NCI-H69 (cell line): ENCODE measurements at regions not wholly inside any gene's neighbourhood (a gene's known extent, or its start where the extent isn't known, plus 50 kb on each side); places are given as distances from the start of the nearest gene placed in this dataset.
A peak's percentile ranks its signal among the peaks of the same experiment; 100 is the strongest.
"Not testable (repeated sequence)": the region's sequence is repeated elsewhere in the genome, so short reads cannot be mapped to it uniquely, and the experiment has no call there.

Experiments used
- DNase-seq: peaks from one replicate; lab custom pipeline; 2025; lab: John Stamatoyannopoulos, UW

DNA sequence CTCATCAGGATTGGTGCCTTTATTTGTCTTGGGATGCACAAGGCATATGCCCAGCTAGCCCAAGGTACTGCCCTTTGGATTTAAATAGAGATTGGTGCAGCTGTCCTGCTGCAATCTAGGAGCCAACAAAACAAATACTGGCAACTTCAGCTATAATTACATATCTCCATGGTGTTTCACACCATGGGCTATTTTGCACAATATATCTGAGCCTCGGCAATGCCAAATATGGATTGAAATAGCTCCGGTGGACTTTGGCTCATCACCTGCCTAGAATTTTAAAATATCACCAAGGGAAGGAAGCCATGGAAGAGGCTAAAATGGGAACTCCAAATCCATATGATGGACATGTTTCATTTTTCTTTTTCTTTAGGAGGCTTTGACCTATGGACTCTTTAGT is 367.8 kb upstream of the UMPS start:
- DNase-seq: peak; percentile 91

DNA sequence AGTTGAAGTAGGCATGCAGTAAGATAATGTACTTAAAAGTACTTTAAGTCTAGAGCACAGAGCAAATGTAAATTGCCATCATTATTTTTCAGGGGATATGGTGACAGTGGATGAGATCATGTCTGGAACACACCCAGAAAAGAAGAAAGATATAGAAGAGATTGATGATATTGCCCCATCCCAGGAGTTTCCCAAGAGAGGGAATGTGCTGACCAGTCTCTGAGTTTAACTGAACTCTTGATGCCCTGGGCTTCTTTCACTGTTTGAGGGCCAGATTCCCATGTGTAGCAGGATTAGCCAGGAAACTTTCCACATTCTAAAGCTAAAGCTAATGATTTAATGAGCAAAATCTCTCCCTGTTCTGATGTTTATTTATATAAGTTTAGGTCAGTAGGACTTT is 366.8 kb upstream of the UMPS start:
- peak; percentile 62 for DNase-seq

DNA sequence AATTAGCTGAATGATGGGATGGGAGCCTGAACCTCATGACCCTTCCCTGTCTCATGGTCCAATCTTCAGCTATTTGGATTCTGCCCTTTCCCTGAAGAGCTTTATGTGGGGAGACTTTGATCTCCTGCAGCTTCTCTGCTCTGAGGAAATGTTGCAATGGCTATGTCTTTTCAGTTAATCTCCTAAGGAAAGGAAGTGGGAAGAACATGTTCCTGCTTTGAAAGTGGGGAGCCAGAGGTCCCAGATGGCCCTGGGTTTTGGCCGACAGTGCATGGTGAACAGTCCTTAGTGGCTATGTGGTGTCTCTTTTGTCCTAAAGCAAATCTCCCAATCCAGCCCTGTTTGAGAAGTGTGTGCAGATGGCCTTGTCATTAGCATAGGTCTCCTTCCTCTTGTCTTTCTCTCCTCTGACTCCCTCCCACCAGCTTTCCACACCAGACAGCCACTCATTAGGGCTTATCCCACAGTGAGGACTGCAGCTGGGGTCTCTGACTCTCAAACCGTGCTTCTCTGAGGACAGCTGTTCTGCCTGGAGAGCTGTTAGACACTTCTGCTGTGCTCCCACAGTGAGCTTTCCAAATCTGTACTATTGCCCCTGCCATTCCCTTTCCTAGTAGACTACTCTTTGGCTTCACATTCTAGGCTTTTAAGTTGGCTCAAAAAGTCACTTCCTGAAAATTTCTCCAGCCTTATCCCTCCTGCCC is 365.8 kb upstream of the UMPS start:
- DNase-seq: peak; percentile 80

DNA sequence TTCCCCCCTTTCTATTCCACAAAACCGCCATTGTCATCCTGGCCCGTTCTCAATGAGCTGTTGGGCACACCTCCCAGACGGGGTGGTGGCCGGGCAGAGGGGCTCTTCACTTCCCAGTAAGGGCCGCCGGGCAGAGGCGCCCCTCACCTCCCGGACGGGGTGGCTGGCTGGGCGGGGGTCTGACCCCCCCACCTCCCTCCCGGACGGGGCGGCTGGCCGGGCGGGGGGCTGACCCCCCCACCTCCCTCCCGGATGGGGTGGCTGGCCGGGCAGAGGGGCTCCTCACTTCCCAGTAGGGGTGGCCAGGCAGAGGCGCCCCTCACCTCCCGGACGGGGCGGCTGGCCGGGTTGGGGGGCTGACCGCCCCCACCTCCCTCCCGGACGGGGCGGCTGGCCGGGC is 363.6 kb upstream of the UMPS start:
- not testable (repeated sequence) for DNase-seq

DNA sequence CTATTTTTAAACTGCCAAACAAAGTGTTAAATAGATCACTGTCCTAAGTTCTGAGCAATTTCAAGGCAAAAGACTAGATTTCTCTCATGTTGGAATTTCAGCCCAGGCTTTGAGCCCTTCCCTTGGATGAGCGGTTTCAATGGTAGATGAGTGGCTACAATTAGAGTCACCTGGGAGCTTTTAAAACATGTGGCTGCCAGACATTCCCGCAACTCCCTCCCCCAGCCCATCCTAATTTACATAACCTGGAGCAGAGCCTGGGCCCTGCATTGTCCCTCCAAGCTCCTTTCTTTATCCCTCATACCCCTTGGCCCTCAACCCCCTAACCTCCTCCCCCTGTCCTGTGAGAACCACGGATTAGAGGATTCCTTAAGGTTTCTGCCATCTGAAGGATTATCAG is 357.5 kb upstream of the UMPS start:
- DNase-seq: peak; percentile 41

DNA sequence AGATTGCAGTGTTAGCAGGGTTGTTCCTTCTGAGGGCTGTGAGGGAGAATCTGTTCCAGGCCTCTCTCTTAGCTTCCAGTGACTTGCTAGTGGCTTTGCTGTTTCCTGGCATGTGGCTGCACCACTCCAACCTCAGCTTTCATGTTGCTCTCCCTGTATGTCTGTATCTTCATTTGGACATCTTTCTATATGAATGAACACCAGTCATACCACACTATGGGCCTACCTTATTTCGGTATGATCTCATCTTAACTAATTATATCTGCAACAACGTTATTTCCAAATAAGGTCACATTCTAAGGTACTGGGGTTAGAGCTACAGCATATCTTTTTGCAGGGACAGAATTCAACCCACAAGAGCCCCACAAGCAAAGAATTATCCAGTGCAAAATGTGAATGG is 356.7 kb upstream of the UMPS start:
- DNase-seq: no peak

DNA sequence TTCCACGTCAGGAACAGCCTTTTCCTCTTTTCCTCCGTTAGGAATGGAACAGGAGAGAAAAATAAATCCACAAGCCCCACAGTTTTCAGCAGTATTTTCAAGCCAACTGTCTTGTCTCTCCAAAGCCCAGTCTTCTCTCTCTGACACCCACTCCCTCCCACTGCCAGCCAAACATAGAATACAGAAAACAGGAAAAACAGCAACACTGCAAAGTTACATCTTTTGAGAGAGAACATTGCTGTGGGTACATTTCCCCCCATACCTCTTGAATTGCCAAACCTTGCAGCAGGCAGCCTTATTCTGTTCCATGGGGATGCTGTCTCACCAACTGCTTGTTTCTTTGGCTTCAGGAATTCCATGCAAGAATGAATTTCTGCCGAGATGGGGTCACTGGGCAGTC is 355.7 kb upstream of the UMPS start:
- no peak for DNase-seq

DNA sequence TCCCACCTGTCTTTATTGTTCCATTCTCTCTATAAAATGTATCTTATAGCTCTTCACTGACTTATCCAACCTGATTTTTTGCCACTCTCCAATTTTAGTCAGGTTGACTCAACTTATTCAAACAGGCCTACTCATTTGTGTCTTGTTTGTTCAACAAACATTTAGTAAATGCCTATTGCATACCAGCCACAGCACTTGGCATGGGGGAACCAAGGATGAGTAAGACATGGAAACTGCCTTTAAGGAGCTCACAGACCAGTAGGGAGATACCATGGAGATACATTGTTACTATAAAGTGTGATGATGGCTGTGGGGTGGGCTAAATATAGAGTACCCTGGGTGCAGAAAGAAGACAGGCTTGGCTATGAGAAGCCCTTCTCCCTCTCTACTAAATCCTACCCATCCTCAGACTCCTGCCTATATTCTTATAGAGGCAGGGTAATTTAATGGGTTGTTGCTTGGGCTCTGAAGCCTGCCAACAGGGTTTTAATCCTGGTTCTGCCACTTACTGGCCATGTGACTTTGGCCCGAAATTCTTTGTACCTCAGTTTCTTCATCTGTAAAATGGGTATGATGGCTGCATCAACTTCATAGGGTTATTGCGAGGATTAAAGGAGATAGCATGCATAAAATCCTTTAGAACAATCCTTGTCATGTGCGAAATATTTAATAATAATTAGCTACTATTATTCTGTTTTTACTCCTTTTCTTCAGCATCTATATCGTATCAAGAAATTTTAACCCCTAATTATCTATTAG is 348.5 kb upstream of the UMPS start:
- no peak for DNase-seq

DNA sequence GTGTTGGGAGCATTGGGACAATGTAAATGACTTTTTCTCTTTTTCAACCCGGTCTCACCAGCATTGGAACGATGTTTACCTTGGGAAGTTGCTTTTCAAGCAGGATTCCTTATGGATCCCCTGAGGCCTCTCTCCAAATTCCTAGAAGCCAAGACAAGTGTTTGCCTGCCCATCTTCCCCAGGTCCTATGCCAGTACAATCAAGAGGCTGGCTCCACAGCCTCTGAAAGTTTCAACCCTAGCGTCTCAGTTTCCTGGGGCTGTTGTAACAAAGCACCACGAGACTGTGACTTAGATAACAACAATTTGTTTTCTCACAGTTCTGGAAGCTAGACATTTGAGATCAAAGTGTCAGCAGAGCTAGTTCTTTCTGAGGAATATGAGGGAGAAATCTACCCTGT is 347.2 kb upstream of the UMPS start:
- no peak for DNase-seq

DNA sequence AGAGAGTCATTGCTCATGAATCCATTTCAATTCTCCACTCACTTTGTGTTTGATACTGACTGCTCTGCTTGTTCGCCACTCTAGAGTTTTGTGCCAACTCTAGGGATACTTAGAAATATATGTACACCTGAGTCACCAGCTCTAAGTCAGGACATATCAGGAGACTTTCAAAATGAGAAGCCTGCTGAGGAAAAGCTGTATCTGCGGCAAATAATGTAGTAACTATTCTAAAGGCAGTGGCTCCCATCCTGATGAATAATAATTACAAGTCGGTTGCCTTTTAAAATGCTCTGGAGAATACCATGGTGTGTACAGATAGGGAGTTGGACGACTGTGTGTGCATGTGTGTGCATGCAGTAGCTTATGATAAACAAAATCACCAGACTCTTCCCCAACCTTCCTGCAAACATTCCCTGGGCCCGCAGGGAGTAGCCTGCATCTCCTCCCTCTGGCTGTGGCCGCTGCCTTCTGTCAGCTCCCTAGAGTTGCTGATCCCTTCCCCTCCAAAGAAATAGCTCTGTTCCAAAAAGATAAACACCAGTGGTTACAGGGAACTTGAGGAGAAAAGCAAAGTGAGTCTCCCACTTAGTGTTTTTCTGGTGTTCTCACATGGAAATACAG is 346.3 kb upstream of the UMPS start:
- DNase-seq: no peak

DNA sequence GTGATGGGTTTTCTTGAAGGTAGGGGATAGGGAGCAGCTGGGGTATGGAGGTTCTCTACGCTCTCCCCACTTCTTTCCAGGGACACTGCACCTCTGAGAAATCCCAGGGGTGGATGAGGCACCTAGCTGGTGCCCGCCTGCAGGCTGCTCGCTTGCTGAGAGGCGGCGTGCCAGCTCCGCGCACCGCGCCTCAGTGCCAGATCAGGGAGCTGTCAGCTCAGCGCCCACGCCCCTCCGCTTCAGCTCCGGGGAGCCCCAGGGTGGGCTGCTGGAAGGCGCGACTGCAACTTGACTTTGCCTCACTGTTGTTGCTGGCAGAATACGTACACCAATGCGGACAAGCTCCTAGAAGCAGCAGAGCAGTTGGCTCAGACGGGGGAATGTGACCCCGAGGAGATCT is 345.7 kb upstream of the UMPS start:
- no peak for DNase-seq

DNA sequence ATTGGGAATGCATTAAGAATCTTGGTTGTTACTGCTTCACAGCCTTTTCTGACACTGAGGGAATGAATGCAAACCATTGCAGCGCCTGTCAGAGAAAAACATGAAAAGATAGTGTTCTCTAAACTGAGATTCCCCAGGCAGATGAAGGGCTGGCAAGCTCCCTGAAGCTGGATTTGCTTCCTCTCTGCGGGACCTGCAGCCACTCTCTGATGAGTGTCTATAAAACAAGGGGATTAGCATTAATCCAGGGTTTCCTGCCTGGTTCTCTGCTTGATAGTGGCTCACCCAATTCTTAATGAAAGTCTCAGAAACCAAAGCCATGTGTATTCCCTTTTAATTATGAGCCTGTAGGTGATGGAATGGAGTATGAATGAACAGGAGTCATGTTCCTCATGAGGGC is 344.3 kb upstream of the UMPS start:
- DNase-seq: no peak

DNA sequence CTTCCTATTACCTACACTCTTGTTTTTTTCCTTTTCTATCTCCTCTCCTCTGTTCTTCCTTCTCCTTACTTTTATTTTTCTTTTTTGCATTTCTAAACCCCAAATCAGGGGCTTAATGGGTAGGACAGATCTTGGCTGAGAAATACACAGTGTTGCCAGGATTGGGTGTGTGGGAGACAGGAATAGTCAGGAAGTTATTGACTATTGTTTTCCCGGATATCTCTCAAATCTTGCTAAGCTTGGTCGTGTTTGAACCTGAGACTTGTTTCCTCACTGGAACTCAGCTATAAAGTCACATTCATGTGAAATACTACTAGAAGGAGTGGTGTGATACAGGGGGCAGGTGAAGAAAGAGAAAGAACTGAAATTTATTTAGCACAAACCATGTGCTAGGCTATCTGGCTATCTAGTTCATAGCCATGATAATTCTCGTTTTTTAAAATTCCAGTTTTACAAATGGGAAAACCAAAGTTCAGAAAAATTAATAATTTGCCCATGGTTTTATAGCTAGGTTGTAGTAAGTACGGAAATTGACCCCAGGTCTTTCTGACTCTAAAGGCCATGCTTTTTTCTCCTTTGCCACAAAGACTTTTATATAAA is 343.2 kb upstream of the UMPS start:
- DNase-seq: no peak

DNA sequence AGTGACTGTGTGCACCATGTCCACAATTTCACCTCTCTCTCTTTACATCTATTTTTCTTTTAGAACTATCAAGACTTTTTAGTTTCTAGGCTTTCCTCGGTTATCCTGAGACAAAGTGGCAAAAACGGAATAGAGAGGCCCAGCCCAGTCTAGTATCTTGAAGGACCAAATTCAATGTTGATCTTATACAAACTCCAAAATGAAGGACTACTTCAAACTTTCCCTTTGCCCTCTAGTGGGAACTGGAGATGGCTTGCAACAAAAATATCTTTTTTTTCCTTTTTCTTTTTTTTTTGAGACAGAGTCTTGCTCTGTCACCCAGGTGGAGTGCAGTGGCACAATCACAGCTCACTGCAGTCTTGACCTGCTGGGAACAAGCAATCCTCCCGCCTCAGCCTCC is 338.5 kb upstream of the UMPS start:
- no peak for DNase-seq

DNA sequence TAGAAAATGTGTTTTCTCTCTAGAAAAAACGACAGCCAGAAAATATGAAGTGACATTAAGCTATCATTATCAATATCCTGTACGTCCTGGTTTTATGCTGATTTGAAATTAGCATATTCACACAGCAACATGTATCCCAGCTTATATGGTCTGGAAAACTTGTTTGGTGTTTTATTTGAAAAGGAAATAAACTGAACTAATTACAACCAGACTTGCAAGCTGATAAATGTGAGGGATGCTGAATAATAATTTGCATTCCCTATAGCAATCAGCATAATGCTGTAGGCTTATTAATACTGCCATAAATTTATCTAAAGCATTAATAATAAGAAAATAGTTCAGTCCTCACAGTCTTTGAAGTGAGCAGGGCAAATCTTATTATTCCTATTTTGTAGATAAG is 336.9 kb upstream of the UMPS start:
- no peak for DNase-seq

DNA sequence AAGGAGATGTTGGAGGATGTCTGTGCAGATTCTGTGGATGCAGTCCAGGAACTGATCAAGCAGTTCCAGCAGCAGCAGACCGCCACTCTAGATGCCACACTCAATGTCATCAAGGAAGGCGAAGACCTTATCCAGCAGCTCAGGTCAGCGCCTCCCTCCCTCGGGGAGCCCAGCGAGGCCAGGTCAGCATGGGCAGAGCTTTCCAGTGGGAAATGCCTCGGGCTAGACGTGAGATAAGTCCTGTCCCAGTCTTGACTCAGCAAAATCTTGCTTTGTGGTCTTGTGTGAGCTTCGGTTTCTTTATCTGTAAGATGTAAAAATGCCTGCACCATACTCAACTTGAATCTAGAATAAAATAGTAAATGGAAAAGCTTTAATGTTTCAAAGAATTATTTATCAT is 335.1 kb upstream of the UMPS start:
- DNase-seq: no peak

DNA sequence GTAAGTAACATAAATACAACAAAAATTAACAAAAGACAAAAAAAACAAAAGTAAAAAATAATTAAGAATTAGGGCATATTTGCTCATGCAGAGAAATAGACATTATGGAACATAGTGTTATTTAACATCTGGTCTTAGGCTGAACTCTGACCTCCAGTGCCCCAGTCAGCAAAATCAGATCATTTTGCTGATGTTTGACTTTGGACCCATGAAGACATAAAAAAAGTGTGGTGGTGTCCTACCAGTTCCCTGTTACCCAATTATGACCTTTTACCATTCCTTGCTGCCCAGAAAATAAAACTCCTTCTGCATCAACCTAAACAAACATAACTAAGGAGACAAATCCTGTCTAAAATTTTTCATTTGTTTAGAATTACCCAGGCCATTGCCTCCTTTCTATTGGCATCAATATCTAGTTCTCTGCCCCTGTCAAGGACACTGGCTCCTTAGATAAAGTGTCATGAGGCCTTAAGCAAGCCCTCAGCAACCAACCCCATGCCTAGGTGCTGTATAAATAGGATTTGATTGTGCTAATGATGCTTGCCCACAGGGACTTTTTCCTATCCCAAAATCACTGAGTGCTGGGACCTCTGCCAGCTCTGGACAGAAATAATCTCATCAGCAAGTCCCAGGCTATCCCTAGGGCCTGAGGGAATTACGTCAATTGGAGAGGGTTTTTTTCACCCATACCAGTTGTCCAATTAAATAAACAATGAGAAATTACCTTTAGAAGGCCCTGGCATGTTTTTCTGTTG is 334.5 kb upstream of the UMPS start:
- peak; percentile 84 for DNase-seq

DNA sequence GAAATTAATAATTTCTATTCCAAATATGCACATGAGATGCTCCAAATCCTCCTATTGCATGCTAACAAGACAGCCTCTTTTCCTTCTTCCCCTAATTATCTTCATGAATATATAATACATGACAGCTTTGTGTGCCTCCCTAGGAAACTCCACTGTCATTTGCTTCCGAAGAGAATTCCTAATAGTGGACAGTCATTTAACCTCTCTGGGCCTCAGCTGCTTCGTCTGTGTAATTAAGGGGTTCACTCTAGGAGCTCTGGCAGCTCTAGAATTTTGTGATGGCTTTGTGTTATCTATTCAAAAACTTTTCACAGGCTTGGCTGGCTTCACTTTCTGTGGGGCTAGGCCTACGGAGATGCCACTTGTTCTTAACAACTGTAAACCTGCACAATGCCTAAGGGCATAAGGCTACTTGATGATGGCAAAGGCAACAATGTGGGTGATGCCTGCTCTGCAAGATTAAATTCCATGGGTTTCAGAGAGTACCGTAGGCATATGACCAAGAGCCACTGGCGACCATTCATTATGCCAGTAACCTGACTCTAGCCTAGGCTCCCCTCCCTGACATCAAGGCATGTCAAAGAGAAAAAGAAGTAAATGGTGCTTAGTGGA is 333.8 kb upstream of the UMPS start:
- DNase-seq: peak; percentile 82

DNA sequence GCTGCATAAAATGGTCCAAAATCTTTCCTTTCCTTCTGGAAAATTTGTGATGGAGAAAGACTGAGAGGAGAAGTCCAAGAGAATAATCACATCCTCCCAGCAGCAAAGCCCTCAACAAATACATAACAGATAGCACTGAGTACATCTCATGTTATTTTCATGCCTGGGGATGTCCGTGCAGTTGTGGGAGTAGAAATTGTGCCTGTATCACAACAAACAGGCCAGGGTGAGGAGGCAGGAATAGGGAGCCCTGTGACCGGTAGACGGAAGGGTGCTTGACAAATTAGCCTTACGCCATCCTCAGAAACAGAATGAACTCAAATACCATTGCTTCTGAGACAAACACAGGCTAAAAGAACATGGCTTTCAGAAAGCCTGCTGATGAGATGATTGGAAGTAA is 333.2 kb upstream of the UMPS start:
- no peak for DNase-seq

DNA sequence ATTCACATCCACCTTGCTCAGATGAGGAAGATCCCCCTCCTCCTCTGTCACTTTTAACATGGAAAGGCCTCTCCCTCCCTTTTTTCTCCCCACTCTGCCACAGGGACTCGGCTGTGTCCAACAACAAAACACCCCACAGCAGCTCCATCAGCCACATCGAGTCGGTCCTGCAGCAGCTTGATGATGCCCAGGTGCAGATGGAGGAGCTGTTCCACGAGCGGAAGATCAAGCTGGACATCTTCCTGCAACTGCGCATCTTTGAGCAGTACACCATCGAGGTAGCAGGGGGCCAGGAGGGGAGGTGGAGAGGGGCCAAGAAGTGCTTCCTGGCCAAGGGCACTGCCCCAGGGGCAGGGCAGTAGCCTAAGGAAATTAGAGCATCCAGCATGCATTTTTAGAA is 331.7 kb upstream of the UMPS start:
- DNase-seq: no peak

DNA sequence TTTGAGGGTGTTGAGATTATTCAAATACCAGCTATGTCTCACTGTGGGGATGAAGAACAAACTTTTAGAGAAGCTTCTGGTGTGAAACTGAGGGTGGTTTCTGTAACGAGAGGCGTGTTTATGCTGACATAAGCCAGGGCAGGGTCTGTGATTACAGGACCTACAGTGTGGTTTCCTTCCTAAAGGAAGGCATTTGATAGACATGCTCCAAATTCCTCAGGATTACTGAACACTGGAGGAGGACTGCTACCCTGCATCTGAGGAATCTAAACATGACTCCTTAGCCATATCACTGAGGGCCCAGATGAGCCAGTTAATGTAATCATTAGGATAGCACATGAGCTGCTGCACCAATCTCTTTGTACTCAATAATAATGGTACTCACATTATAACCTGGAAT is 328.4 kb upstream of the UMPS start:
- no peak for DNase-seq

DNA sequence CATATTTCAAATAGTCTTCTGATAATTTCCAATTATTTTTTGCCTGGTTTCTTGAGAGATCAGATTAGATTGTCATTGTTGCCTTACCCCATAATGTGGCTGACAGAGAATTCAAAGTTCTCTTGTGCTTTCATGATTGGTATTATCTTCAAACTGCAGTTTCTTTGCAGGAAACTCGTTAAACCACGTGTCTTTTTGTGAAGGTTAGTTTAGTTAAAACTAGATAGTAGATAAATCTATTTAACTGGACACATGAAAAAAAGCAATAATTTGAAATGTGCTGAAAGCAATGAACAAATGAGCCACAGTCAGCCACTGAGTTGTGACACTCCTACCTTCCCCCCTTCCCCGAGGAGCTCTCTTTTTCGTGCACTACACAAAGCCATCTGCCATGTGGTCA is 327.5 kb upstream of the UMPS start:
- DNase-seq: no peak
